SJCRH30 (cell line): ENCODE measurements at regions not wholly inside any gene's neighbourhood (a gene's known extent, or its start where the extent isn't known, plus 50 kb on each side); places are given as distances from the start of the nearest gene placed in this dataset.

ENCODE experiments used
- DNase-seq, 2 experiments: peaks; one replicate each; pipeline ENCODE4 v3.0.0-alpha.2; 2015 to 2020
- H3K27ac ChIP-seq: fragments of 250-450 bp; sonication (Bioruptor Pico); 2 replicates; pipeline ENCODE4 v1.5.1; 2020; ENCODE audit warnings: mild to moderate bottlenecking, moderate library complexity
- H3K27me3 ChIP-seq: fragments of 250-450 bp; sonication (Bioruptor Pico); 2 replicates; pipeline ENCODE4 v1.5.1; 2020; ENCODE audit warnings: mild to moderate bottlenecking, moderate library complexity
- H3K36me3 ChIP-seq: fragments of 250-450 bp; sonication (Bioruptor Pico); 2 replicates; pipeline ENCODE4 v1.5.1; 2020; ENCODE audit warnings: mild to moderate bottlenecking, moderate library complexity
- H3K4me1 ChIP-seq: fragments of 250-450 bp; sonication (Bioruptor Pico); 2 replicates; pipeline ENCODE4 v1.5.1; 2020; ENCODE audit warnings: mild to moderate bottlenecking, moderate library complexity
- H3K4me3 ChIP-seq: fragments of 250-450 bp; sonication (Bioruptor Pico); 2 replicates; pipeline ENCODE4 v1.5.1; 2020; ENCODE audit warnings: mild to moderate bottlenecking, moderate library complexity
- H3K9me3 ChIP-seq: fragments of 250-450 bp; sonication (Bioruptor Pico); replicated peaks from 2 replicates; pipeline ENCODE4 v1.5.1; 2020; ENCODE audit warnings: mild to moderate bottlenecking, moderate library complexity

DNA sequence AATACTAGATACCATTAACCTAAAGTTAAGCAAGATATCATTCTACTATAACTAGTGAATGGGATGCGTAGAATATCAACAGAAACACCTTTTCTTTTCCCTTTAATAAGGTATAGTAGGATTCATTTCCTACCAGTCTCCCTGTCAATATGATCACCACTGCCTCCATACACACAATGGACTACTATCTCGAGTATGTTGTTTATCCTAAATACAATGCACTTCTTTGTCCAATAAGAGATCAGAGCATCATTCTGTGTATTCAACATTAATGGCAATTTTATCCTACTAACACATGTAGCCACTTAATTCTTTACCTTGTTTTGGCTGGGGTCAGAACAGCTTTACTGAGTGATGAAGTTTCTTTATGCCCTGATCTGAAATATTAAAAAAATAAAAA is 276.3 kb downstream of the TFEC start:
- Histone ChIP-seq H3K27ac (no peak overlapping the region), H3K9me3 (no peaks in the 10 kb centered on the region), H3K27me3 (no peaks in the 10 kb centered on the region), H3K4me1 (no peaks in the 10 kb centered on the region), H3K4me3 (no peak overlapping the region), H3K36me3 (no peaks in the 10 kb centered on the region)
- peak in 1 of 2 experiments; percentile 31 for DNase-seq

DNA sequence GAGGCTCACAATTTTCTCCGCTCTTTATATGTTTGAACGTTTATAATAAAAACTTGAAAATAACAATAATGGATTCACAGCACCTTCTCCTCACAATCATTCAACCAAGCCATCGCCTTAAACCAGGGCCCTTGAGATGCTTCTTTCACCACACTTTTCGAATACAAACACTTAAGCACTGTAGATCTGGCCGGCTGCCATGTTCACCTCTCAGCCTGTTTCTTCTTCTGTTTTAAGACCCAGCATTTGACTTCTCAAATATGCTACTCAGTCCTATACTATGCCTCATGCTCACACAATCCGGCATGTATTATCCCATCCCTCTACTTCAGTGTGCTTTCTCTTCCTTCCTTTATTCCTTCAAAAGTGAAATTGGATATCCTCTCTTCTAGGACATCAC is 280.6 kb downstream of the TFEC start:
- no peaks in the 10 kb centered on the region for H3K27me3 ChIP-seq
- no peak overlapping the region for H3K4me3 ChIP-seq
- no peaks in the 10 kb centered on the region for H3K36me3 ChIP-seq
- H3K4me1 ChIP-seq, result no peaks in the 10 kb centered on the region
- peak in 1 of 2 experiments; percentile 24 for DNase-seq
- H3K9me3 ChIP-seq, result no peaks in the 10 kb centered on the region
- no peak overlapping the region for H3K27ac ChIP-seq

DNA sequence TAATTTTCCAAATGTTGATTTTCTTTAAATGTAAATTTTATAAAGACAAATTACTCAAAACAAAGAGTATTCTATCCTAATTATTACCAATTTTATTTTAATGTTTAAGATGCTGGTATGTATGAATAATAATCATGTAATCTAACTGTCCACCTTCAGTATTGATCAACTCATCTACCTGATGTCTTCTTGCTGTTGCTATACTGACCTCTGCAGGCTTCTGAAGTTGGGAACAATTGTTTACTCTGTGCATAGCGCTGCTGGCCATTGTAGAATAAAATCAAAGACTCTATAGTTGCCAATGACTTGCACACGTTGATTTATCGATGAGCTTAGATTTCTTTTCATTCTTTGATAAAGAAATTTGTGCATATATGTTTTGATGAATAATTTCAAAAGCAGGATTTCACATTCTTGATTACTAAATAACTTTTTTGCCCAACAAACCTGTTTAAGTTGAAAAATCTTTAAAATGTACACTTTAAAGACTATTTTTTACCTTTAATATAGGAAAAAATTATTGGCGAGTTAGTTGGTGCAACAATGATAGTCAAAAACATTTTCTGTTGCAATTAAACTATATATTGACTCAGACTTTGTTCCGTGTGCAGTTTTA is 282.3 kb downstream of the TFEC start:
- Histone ChIP-seq H3K4me1 (no peaks in the 10 kb centered on the region), H3K9me3 (no peaks in the 10 kb centered on the region), H3K4me3 (no peak overlapping the region), H3K36me3 (no peaks in the 10 kb centered on the region), H3K27me3 (no peaks in the 10 kb centered on the region), H3K27ac (no peak overlapping the region)
- DNase-seq, result peak in 1 of 2 experiments; percentile 21

DNA sequence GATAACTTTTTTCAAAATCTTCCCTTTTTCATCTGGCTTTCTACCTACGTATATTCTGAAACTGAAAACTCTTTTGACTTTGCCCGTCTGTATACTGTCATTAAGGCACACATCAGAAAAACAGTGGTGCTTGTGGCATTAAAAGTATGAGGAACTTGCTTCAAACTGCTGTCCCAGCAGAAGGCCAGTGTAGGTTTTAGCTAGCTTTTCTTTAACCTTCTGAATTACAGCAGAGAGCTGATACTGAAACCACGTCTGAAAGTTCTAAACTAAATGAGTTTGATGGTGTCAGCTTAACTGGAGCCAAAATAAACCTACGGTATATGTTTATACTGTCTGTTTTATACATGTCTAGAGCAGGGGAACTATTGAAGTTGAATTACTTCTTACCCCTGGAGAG is 283.4 kb downstream of the TFEC start:
- no peak for DNase-seq
- no peak overlapping the region for H3K27ac ChIP-seq

DNA sequence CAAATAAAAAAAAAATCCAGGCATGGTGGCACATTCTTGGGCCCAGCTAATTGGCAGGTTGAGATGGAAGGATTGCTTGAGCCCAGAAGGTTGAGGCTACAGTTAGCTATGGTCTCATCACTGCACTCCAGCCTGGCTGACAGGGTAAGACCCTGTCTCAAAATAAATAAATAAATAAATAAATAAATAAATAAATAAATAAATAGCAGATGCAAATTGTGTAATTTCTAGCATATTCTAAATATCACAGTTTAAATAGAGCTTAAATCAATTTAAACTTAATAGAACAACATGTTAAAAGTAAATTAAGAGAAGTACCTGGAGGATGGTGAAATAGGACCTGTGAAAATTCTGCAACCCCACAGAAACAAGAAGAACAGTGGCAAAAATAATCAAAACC is 290.5 kb downstream of the TFEC start:
- Histone ChIP-seq H3K4me1 (no peaks in the 10 kb centered on the region), H3K36me3 (no peaks in the 10 kb centered on the region), H3K9me3 (peaks cover 4% of the 10 kb centered on the region; the same call in 1 of the 2 replicates), H3K27ac (no peak overlapping the region), H3K4me3 (no peak overlapping the region), H3K27me3 (no peaks in the 10 kb centered on the region)
- DNase-seq, result no peak

More for the DNA sequence above, 283.4 kb downstream of the TFEC start:
- Histone ChIP-seq H3K4me3 (no peak overlapping the region), H3K4me1 (no peaks in the 10 kb centered on the region), H3K9me3 (no peaks in the 10 kb centered on the region), H3K36me3 (no peaks in the 10 kb centered on the region), H3K27me3 (no peaks in the 10 kb centered on the region)

DNA sequence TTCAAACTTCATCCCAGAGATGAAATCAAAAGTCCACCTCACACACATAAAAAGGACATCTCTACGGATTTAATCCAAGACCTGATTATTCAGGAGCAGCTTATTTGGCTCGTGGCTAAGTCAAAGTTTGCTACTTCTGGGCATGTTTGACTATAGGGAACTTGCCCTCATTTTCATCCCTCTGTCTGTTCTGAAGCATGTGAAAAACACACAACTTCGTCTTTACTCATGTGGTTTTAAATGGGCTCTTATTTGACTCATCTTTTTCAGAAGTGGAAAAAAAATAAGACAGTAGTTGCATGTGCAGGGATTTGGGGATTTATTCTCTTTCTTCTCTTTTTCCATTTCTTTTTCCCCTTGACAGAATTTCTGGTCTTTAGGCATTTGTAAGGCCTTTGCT is 295.9 kb downstream of the TFEC start:
- H3K4me1 ChIP-seq, result no peaks in the 10 kb centered on the region
- H3K36me3 ChIP-seq, result no peaks in the 10 kb centered on the region
- no peak overlapping the region for H3K27ac ChIP-seq
- no peaks in the 10 kb centered on the region for H3K27me3 ChIP-seq
- peaks cover 4% of the 10 kb centered on the region; the same call in 1 of the 2 replicates for H3K9me3 ChIP-seq
- no peak overlapping the region for H3K4me3 ChIP-seq
- DNase-seq, result no peak

DNA sequence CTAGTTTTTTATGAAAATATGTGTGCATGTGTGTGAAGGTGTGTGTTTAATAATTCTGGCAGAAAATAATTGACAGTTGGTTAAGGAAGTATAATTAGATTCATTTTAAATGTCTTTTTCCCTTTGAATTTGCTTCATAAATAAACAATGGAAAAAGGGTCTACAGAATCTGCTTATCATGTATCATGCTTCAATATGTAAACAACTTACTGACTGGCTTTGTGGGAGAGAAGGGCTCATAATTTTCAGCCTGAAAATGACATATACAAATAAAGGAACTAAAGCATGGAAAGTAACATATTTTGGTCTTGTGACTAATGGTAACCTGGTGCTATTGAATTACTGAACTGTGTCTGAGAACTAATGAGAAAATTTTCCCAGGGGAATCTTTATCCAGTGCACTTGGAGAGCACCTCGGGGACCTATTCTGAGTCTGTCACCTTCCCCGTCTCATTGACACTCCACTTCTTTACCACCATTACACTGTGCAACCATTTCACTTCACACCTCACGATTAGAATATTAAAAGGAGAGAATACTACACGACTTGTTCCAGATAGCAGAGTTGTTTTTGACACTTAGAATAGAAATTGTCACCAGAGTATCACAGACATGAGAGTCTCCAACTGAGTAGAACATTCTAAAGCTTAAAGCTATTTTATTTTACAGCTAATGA is 298.6 kb downstream of the TFEC start:
- H3K27ac ChIP-seq, result no peak overlapping the region
- H3K4me1 ChIP-seq, result no peaks in the 10 kb centered on the region
- no peaks in the 10 kb centered on the region for H3K36me3 ChIP-seq
- H3K27me3 ChIP-seq, result no peaks in the 10 kb centered on the region
- H3K9me3 ChIP-seq, result no peaks in the 10 kb centered on the region
- no peak for DNase-seq
- H3K4me3 ChIP-seq, result no peak overlapping the region

DNA sequence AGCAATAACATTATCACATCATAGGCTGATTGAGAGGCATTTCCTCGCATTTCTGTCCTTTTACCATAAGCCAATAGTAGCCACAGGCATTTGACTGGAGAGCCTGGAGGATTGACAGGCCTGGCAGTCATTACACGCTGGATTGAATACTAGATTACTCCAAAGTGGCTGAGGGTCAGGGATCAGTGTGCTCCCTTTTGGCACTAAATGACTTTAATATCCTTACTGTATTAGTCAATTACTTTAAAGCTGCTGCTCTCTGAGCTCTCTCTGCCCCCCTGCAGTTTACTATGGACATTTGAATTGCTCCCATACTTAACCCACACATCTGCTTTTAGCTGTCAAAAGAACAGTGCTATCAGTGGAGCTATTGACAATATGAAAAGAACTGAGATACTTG is 302.0 kb downstream of the TFEC start:
- no peaks in the 10 kb centered on the region for H3K27me3 ChIP-seq
- H3K27ac ChIP-seq, result no peak overlapping the region
- H3K36me3 ChIP-seq, result no peaks in the 10 kb centered on the region
- H3K4me3 ChIP-seq, result no peak overlapping the region
- DNase-seq, result peak in 1 of 2 experiments; percentile 17
- no peaks in the 10 kb centered on the region for H3K9me3 ChIP-seq
- no peaks in the 10 kb centered on the region for H3K4me1 ChIP-seq

DNA sequence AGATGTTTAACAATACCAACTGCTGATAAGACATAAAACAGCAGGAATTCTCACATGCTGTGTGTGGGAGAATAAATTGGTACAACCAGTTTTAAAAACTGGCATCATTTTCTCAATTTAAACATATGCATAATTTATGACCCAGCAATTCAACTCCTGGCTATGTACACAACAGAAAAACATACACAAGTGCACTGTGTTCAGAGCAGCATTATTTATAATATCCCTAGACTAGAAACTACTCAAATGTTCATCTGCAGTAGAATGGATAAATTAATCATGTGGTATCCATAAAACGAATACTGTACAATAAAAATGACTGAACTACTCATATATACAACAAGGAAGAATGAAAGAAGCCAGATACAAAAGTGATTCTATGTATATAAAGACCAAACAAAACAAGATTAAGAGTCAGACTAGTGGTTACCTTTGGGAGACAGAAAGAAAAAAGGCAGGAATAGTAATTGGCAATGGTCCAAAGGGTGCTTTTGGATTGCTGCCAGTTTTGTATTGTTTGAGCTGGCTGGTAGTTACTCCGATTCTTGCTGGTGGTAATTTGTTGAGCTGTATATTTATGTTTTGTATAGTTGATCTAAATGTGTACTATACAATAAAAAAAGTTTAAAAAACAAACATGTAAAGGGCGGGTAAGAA is 306.0 kb downstream of the TFEC start:
- no peaks in the 10 kb centered on the region for H3K27me3 ChIP-seq
- peak; percentile 27 to 74 for DNase-seq
- H3K36me3 ChIP-seq, result no peaks in the 10 kb centered on the region
- H3K4me1 ChIP-seq, result no peaks in the 10 kb centered on the region
- no peaks in the 10 kb centered on the region for H3K9me3 ChIP-seq
- no peak overlapping the region for H3K27ac ChIP-seq
- no peak overlapping the region for H3K4me3 ChIP-seq

DNA sequence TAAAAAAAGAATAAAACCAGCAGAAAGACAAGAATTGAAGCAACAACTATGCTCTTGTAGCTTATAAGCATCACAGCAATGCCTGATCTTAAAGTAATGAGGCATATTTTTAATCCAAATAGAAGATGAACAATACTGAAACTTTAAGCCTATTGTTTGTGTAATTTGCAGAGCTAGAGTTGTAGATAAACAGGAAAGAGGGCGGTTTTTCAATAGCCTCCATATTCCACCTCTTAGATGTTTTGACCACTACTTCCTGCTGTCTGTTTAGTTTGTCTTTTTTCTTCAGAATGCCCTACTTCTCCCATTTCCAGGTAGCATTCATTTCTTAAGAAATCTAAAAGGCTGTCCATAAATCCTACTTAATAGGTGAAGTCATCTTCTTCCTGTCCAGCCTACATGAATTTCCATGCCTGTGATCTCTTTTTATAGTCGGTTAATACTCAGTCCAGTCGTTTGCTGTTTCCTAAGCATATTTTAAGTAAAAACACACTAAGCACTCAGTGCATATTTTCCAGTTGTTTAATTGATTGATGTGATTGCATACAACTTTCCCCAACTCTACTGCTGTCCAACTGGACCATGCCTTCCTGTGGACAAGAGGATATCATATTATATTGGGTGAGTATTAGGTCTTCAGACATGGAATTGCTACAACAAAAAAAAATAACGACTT is 308.1 kb downstream of the TFEC start:
- H3K9me3 ChIP-seq, result no peaks in the 10 kb centered on the region
- no peak overlapping the region for H3K27ac ChIP-seq
- H3K4me1 ChIP-seq, result no peaks in the 10 kb centered on the region
- no peak for DNase-seq
- H3K36me3 ChIP-seq, result no peaks in the 10 kb centered on the region
- H3K27me3 ChIP-seq, result no peaks in the 10 kb centered on the region
- H3K4me3 ChIP-seq, result no peak overlapping the region

DNA sequence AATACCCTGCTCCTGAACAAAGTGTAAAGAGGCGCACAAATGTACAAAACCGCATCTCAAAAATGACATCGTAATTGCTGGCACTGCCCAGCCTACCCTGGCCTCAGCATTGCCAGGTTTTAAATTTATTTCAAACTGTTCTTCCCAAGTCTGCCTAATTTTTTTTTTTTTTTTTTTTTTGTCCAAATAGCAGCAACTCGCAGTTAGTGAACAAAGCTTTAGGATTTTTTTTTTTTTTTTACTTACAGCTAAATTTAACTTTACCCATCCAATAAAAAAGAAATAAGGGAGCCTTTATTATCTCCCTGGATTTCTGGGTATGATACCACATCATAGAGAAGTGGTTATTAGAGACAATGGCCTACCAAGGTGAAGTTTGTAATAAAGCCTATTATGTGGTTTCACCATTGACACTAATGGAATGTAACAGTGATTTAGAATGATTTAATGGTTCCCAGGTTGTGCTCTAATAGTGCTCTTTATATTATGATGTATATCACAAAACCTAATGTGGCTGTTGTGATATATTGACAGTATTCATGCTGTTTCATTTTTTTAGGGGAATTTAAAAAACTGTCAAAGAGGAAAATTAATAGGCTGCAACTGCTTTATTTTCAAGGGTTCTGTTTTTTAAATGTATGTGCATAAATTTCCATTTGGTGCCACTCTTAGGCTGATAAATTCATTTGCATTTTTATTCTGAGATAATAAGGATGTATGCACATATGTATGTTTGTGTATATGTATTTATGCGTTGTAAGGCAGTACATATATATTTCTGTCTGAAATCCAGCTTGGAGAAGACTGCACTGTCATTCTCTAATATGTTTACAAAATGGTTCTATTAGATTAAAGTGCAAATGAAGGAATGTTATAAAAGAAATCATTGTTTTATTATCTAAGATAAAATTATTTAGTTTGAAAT is 309.0 kb downstream of the TFEC start:
- no peaks in the 10 kb centered on the region for H3K4me1 ChIP-seq
- no peaks in the 10 kb centered on the region for H3K27me3 ChIP-seq
- no peak for DNase-seq
- H3K4me3 ChIP-seq, result no peak overlapping the region
- no peaks in the 10 kb centered on the region for H3K9me3 ChIP-seq
- H3K36me3 ChIP-seq, result no peaks in the 10 kb centered on the region
- H3K27ac ChIP-seq, result no peak overlapping the region

DNA sequence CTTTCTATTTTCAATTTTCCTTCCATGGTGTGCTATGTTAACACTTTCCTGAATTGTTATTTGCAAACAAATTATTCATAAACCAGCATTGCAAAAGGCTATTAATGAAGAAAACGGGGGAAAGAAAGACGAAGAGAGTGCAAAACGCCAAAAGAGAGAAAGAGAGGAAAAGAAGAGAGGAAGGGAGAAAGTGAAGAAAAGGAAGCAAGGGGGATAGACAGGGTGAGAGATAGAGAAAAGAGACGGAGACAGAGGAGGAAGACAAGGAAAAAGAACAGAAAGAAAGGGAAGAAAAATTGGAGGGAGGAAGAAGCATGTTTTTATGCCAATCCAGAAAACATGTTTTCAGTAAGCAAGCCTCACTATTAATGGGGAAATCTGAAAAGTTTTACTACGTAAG is 310.6 kb downstream of the TFEC start:
- Histone ChIP-seq H3K4me1 (no peaks in the 10 kb centered on the region), H3K4me3 (no peak overlapping the region), H3K36me3 (no peaks in the 10 kb centered on the region), H3K9me3 (no peaks in the 10 kb centered on the region), H3K27ac (no peak overlapping the region), H3K27me3 (no peaks in the 10 kb centered on the region)
- DNase-seq, result no peak

DNA sequence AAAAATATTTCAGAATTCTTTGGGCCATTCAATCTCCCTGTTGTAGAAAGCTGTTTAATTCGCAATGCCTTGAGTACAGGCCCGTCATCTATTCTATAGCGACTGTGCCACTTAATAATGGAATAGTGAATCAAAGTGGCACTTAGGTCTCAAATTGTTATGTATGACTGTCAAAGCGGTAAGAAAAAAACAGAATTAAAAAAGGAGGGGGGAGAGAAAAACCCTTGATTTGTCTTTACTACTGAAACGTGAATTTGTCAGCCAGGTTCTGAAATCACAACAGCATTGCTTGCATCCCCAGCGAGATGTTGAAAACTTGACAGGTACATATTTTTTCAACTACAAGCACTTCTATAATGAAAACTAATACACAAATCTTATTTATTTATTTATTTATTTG is 320.9 kb downstream of the TFEC start:
- H3K27ac ChIP-seq, result no peak overlapping the region
- H3K4me3 ChIP-seq, result no peak overlapping the region
- no peaks in the 10 kb centered on the region for H3K9me3 ChIP-seq
- no peak for DNase-seq
- no peaks in the 10 kb centered on the region for H3K4me1 ChIP-seq
- H3K27me3 ChIP-seq, result no peaks in the 10 kb centered on the region
- H3K36me3 ChIP-seq, result no peaks in the 10 kb centered on the region

DNA sequence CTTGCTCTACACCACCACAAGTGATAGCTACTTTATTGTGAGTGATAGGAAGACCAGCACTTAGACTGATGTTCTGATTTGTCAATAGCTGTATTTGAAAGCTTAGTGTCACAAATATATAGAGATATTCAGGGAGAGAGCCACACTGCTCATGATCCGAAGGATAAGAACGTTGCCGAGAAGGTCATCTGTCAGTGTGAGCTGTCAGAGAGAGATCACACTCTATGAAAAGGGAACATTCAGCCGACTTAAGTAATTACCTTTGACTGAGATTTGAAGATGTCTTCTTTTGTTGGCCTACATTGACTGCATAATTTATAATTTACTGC is 322.6 kb downstream of the TFEC start:
- DNase-seq, result no peak
- no peaks in the 10 kb centered on the region for H3K9me3 ChIP-seq
- H3K4me1 ChIP-seq, result no peaks in the 10 kb centered on the region
- no peak overlapping the region for H3K4me3 ChIP-seq
- no peaks in the 10 kb centered on the region for H3K36me3 ChIP-seq
- no peaks in the 10 kb centered on the region for H3K27me3 ChIP-seq
- no peak overlapping the region for H3K27ac ChIP-seq
